Prostate gland (tissue), 2 donors: ENCODE measurements at regions not wholly inside any gene's neighbourhood (a gene's known extent, or its start where the extent isn't known, plus 50 kb on each side); places are given as distances from the start of the nearest gene placed in this dataset.

Experiments used
- POLR2A ChIP-seq: fragments of 450-650 bp; IDR thresholded peaks from one replicate; pipeline ENCODE4 v1.6.1; 2016; ENCODE audit warnings: antibody characterized with exemption, mild to moderate bottlenecking
- POLR2AphosphoS5 ChIP-seq: sonication (generic); formaldehyde crosslinking; IDR thresholded peaks from one replicate; pipeline ENCODE4 v1.6.1; 2017; ENCODE audit warnings: antibody characterized with exemption
- TF ChIP-seq, protein P1 (sequence below), 4 experiments: fragments of 200-600 bp in 2 of 4; fragments of 450-650 bp in 2 of 4; sonication (generic) in 2 of 4; IDR thresholded peaks; 1 replicate in 3 of 4; 2 replicates in 1 of 4; pipeline ENCODE4 v1.5.1; 2016 to 2019; ENCODE audit warnings: antibody characterized with exemption in 4 of 4, mild to moderate bottlenecking in 2 of 4, moderate library complexity in 2 of 4

DNA sequence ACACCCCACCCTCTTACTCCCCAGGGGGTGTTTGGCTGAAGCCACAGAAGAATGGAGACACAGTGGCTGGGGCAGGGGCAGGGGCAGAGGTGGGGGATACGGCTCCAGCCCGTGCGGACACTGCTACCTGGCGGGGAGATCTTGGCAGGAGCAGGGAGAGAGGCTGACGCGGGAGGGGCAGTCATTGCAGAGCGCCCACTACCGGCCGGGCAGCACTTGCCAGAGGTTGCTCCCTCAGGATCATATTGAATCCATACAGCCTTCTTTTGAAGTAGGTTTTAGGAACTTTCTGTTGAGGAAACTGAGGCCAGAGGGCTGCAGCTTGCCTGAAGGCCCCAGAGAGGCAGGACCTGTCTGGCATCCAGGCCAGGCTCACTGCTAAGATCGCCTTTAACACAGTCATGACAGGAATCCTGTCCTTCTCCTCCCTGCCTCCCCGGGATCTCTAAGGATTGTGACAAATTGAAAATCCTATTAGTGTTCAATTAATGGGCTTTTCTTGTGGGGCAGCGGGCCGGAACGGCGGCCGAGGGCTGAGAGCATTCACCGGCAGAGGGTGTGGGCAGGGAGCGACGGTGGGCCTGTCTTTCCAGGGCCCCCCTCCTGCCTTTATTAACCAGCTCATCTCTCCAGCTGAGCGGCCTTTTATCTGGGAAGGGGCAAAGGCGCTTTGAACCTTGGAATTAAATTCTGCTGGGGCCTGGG lies 65.5 kb upstream of the WNT4 start:
- TF ChIP-seq, protein P1, sequence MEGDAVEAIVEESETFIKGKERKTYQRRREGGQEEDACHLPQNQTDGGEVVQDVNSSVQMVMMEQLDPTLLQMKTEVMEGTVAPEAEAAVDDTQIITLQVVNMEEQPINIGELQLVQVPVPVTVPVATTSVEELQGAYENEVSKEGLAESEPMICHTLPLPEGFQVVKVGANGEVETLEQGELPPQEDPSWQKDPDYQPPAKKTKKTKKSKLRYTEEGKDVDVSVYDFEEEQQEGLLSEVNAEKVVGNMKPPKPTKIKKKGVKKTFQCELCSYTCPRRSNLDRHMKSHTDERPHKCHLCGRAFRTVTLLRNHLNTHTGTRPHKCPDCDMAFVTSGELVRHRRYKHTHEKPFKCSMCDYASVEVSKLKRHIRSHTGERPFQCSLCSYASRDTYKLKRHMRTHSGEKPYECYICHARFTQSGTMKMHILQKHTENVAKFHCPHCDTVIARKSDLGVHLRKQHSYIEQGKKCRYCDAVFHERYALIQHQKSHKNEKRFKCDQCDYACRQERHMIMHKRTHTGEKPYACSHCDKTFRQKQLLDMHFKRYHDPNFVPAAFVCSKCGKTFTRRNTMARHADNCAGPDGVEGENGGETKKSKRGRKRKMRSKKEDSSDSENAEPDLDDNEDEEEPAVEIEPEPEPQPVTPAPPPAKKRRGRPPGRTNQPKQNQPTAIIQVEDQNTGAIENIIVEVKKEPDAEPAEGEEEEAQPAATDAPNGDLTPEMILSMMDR (IDR thresholded peaks at IDR 0.05), result no peak
- TF ChIP-seq POLR2AphosphoS5 (no peak), POLR2A (no peak)
